GM18951 (cell line): ENCODE measurements at regions not wholly inside any gene's neighbourhood (a gene's known extent, or its start where the extent isn't known, plus 50 kb on each side); places are given as distances from the start of the nearest gene placed in this dataset.
"Not testable (repeated sequence)": the region's sequence is repeated elsewhere in the genome, so short reads cannot be mapped to it uniquely, and the experiment has no call there.

ENCODE experiments used
- POLR2A ChIP-seq: IDR thresholded peaks from 4 replicates; pipeline ENCODE4 v1.6.1; 2011; ENCODE audit warnings: mild to moderate bottlenecking; ENCODE audit not compliant: insufficient read length, insufficient read depth; ENCODE audit errors: extremely low read depth
- in situ Hi-C: fragments of 300-500 bp; cut with MboI; formaldehyde crosslinking; loops from one replicate; pipeline ENCODE4 v1.12.0; 2022; ENCODE audit warnings: low sequenced_read_pairs, mixed read lengths, inconsistent platforms; ENCODE audit not compliant: unreplicated experiment

DNA sequence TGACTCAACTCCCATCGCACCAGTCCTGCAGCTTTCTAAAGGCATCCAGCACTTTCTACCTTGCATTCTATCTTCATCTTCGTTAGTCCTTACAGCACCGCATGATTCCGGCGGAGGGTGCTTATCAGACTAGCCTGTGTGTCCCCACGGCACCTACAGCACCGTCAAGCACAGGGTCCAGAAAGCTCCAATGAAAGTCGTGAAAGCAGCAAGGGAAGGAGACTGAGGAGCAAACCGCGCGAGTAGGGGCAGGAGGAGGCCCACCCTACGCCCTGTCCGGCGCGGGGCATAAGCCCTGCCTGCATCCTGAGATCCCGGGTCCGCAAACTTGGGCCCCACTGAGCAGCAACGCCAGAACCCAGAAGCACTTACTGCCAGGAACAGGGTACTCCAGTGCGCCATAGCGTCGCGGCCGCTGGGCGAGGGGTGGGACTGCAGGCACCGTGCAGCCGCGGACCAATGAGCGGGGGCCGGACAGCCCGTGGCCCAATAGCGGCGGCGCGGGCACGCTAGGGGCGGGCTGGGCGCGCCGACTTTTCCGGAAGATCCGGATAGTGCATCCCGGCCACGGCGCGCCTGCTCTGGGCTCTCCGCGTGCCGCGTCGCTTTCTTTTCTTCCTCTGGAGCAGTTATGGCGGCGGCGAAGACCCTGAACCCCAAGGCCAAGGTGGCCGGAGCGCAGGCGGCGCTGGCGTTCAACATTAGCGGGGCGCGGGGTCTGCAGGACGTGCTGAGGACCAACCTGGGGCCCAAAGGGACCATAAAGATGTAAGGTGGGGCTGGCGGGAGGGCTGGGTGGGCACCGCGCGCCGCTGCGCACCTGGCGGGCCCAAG is 122.1 kb upstream of the VKORC1L1 start:
- peak; percentile 92 for TF ChIP-seq POLR2A
- in situ Hi-C loops, result no loop called here

DNA sequence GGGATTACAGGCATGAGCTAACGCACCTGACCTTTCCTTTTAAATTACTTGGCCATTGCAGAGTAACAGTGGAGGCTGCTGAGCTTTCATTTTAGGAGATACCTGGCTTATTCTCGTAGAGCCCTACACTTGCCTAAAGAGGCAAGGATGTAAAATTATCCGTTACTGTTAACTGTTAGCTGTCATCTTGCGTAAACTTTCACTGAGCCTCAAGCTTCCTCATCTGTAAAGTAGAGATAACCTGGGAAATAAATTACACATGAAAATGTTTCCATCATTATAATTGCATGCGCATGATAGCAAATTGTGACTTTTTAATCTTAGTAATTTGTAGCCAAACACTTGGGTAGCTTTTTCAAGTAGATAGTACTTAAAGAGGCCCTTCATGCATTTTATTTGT is 118.8 kb upstream of the VKORC1L1 start:
- in situ Hi-C loops, result not testable (repeated sequence)

GRCh38 chr7:65758991-65759390 is 113.9 kb upstream of the VKORC1L1 start:
- in situ Hi-C loops, result loop anchor here (5.0 kb wide), 1 partner anchor 692 kb away; no protein-coding TSS in a partner anchor

- in situ Hi-C loops, result not testable (repeated sequence)
Measured at GRCh38 chr7:65762712-65763111, 110.2 kb upstream of the VKORC1L1 start.

GRCh38 chr7:65763114-65763513 is 109.8 kb upstream of the VKORC1L1 start:
- in situ Hi-C loops, result not testable (repeated sequence)

GRCh38 chr7:65770473-65771225 is 102.2 kb upstream of the VKORC1L1 start:
- peak; percentile 74 for TF ChIP-seq POLR2A
- in situ Hi-C loops, result loop anchor here (5.0 kb wide), 1 partner anchor 688 kb away; no protein-coding TSS in a partner anchor

DNA sequence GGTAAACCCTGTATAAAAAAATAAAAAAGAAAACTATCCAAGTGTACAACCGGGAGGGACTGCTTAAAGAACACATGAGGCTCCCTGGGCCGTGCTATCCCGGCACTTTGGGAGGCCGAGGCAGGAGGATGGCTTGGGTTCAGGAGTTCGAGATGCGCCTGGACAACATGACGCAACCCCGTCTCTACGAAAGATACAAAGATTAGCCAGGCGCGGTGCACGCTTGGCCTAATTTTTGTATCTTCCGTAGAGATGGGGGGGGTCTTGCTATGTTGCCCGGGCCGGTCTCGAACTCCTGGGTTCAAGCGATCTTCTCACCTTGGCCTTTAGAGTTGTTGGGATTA is 101.7 kb upstream of the VKORC1L1 start:
- in situ Hi-C loops, result loop anchor here (5.0 kb wide), 1 partner anchor 689 kb away; no protein-coding TSS in a partner anchor

DNA sequence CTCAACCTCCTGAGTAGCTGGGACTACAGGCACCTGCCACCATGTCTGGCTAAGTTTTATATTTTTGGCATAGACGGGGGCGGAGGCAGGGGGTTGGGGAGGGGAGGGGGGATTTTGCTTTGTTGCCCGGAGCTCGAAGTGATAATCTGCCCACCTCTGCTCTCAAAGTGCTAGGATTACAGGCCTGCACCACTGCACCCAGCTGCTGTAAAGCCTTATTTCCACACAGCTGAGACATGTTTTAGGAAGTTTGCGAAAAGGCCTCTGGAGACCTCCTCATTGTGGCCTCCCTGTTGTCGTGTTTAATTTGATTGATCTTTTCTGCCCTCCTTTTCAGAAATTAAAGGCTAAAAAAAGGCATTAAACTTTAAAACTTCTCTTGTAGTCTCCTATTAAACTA is 96.2 kb upstream of the VKORC1L1 start:
- in situ Hi-C loops, result not testable (repeated sequence)

DNA sequence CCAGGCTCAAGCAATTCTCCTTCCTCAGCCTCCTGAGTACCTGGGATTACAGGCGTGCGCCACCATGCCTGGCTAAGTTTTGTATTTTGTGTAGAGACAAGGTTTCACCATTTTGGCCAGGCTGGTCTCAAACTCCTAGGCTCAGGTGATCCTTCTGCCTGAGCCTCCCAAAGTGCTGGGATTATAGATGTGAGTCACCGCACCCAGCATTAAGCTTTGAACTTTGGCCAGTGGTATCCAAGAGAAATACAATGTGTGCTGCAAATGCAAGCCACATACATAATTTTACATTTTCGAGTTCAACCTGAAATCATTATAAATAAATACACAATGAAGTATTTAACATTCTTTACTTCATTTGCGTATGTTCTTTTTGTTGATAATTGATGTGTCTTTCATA is 82.9 kb upstream of the VKORC1L1 start:
- in situ Hi-C loops, result not testable (repeated sequence)

GRCh38 chr7:65791788-65792187 is 81.1 kb upstream of the VKORC1L1 start:
- in situ Hi-C loops, result not testable (repeated sequence)

DNA sequence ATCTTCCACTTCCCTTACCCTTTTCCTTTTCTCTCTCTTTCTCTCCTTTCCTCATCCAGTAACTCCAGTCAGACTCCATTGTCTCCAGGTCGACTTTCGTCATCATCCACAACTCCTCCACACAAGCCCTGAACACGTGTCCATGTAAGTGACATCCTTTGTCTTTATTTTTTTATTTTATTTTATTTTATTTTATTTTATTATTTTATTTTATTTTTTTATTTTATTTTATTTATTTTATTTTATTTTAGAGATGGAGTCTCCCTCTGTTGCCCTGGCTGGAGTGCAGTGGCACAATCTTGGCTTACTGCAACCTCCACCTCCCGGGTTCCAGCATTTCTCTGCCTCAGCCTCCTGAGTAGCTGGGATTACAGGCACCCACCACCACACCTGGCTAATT is 80.1 kb upstream of the VKORC1L1 start:
- in situ Hi-C loops, result not testable (repeated sequence)

GRCh38 chr7:65794671-65795391 is 78.0 kb upstream of the VKORC1L1 start:
- in situ Hi-C loops, result not testable (repeated sequence)

DNA sequence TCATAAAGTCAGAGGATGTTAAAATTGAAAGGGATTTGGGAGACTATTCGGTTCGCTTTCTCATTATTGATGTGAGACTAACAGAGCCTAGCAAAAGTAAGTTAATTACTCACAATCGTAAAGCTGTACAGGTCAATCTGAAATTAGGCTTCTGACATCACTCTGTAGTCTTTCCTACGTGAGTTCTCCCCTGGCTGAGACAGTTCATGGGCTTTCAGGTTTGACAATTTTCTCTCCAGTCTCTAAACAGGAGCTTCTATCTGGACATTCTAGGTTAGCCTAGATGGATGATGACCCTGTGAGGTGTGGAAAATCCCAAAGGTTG is 77.5 kb upstream of the VKORC1L1 start:
- in situ Hi-C loops, result not testable (repeated sequence)

- in situ Hi-C loops, result no loop called here
- no peak for TF ChIP-seq POLR2A
Measured at GRCh38 chr7:65796205-65796604, 76.7 kb upstream of the VKORC1L1 start.

GRCh38 chr7:65797086-65797485 is 75.8 kb upstream of the VKORC1L1 start:
- in situ Hi-C loops, result not testable (repeated sequence)

DNA sequence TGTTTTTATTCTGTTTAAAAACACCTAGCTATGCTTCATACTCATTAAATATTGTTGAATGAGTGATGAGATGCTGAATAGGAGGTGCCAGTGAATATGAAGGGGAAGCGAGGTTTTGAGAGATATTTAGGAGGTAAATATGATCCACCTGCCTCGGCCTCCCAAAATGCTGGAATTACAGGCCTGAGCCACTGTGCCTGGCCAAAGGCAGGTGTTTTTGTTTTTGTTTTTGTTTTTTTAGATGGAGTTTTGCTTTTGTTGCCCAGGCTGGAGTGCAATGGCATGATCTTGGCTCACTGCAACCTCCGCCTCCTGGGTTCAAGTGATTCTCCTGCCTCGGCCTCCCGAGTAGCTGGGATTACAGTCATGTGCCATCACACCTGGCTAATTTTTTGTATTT is 75.3 kb upstream of the VKORC1L1 start:
- in situ Hi-C loops, result not testable (repeated sequence)
